NOMO-1 (cell line): ENCODE measurements at regions not wholly inside any gene's neighbourhood (a gene's known extent, or its start where the extent isn't known, plus 50 kb on each side); places are given as distances from the start of the nearest gene placed in this dataset.

Source experiments
- DNase-seq, 2 experiments: peaks; one replicate each; lab custom pipeline; 2025; ENCODE audit not compliant: unreplicated experiment in 2 of 2; lab: John Stamatoyannopoulos, UW

DNA sequence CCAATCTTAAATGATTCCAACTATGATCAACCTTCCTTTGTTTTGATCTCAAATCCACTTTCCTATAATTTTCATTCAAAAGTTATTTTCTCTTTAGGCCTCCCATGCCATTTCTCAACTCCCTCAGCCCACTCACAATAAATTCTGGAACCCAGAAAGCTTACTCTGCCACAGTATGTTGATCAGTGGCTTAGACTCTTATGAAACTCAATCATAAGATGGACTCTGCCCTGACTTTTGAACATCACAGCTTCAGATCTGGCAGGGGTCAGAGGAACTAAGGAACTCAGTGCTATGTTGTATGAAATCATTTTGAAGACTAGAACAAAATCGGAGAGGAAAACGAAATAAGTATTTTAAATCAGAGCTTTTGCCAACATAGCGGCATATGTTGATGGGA, 59.8 kb upstream of the LGALSL start:
- no peak for DNase-seq

DNA sequence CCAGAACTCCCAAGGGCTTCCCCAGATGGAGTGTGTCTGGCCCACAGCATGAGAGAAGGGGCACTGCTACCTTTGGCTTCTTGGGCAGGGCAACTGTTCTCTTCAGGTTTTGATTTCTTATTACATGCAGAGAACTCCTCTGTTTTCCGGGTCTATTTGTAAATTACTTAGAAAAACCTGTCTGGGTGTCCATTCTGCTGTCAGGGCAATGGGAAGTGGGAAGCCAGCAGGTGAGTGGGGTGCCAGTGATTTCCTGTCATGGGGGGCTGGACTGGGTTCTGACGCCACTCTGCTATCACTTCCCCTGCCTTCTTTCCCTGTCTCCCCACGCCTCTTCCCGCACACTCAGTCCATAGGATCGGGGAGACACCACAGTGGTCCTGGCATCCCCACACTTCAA, 58.0 kb upstream of the LGALSL start:
- no peak for DNase-seq

DNA sequence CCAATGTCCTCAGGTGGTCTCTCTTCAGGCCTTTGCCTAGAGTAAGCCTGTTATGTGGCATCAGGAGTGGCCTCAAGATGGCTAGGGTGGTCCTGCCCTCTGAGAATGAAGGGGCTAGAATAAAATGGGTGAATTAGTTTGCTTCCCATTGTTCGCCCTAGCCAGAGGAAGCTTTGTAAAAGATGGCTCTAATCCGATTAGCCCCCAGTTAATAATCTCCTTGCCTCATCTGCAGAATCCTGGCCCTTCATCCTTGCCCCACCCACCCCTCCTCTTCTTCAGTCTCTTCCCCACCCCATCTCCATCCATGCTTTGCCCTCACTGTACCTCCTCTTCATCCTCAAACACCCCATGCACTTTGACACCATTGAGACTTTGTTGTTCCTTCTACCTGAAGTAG, 57.4 kb upstream of the LGALSL start:
- DNase-seq = no peak

DNA sequence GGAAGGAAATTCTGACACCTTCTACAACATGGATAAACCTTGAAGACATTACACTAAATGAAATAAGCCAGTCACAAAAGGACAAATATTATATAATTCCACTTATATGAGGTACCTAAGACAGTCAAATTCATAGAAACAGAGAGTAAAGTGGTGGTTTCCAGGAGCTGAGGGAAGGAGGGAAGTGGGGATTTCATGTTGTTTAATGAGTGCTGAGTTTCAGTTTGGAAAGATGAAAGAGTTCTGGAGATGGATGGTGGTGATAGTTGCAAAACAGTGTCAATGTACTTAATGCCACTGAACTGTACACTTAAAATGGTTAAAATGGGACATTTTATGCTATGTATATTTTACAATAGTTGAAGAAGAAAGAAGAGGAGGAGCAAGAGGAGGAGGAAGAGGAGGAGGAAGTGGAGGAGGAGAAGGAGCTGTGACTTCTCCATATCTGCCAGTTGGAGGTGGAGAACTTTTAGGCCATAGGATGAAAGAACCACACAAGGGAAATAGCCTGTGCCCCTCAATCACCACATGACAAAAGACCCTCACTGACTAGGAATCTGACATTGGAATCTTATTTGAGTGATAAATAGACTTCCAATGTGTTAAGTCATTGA, 55.3 kb upstream of the LGALSL start:
- DNase-seq = no peak

DNA sequence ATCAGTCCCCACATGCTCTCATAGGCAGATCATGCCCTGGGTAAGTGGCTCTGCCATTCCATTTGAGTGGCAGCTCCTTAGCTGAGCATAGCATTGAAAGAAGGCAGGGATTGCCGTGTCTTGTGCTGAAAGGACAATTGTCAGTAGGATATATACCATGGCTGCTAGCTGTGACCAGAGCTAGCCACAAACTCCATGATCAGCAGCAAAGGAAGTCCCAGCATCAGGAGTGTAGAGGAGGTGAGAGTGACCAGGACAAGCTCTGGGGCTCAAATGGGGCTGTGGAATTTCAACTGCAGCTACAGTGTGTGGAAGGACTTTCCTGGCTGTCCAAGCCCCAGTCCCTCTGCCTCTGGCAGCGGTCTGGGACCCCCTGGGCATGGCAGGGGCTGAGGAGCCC, 54.4 kb upstream of the LGALSL start:
- no peak for DNase-seq

DNA sequence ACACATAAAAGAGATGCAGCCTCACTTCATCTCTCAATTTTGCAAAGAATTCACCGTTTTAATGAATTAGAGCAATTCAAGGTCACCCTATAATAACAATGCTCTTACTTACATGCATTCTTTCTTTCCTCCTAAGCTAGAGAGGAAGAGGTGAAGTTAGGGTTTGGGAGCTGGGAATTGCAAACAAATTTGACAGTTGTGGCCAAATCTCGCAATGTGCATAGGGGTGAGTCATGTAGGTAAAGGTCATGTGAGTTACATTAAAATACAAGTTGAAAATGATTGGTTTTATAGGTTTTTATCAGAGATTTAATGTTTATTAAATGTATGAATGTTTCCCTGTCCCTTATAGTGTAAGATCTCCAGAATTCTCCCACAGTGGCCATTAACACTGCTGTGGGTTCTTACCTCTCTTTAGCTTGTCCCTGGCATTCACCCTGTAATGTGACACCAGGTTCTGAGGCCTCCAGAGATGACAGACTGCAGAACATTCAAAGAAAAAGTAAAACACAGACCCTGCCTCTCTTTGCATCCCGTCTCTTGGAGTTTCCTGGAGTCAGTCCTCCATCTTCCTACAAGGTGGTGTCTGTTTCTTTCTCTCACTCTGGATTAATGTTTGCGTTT, 53.7 kb upstream of the LGALSL start:
- DNase-seq = no peak

DNA sequence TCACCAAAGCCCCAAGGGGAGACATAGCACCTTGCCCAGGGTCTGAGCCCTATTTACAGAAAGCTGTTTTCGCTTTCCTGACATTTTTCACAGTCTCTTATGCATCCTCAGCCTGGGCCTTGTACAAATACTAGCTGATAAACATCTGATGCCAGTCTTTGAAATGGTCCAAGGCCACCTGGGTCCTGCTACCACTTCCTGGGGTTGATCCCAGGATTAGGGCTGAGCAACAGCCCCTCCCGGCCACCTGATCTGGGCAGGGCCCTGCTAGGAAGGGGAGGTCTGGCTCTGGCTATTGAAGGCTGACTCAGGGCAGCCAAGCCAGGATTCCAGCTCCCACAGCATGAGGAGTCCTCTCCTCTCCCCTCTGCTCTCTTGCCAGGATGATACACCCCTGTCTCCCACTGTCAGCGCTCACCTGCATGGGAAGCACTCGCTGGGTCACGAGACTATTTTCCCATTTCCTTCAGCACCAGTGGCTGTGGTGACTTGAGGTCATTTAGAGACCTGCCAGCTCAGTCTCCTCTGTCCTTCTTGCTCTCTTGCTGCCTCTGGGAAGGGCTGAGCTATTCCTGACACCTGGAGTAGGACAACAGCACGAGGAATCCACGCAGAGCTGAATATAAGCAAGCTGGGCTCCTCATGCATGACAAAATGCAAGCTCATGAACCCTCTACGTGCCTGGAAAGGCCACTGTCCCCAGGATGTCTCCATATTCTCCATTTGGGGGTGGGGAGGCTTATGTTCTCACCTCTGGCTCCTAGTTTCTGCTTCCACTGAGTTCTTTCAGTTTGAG, 53.0 kb upstream of the LGALSL start:
- DNase-seq = no peak

DNA sequence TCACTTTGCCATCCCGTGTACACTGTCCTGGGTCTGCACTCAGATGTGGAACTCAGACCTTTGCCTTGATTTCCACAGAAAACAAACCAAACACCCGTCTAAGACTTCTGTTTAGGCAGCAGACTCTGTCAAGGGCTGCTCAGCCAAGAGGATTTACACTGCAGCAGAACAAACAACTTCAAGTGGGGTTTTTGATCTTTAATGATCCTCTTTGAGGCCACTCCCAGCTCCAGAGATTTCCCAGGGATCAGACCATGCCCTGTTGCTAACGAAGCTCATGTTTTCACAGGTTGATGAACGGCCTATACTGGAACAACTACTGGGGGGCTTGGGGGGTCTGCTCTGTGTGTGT, 52.5 kb upstream of the LGALSL start:
- DNase-seq = no peak

DNA sequence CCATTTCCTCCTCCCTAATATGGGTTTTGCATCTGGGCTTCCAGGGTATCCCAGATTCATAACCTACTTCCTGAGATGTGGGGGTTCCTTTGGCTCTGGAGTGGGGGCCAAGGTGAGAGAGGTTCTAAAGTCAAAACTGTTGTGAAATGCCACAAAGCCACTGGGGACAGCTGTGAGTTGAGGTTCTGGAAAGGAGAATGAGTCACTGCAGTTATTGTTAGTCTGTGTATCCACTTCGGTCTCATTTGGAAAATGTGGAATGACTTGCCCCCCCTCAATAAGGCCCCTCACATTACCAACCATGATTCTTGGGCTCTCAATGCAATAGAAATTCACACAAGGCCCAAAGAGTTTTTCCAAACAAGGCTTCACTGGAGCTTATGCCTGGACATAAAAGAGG, 51.1 kb upstream of the LGALSL start:
- DNase-seq = no peak

DNA sequence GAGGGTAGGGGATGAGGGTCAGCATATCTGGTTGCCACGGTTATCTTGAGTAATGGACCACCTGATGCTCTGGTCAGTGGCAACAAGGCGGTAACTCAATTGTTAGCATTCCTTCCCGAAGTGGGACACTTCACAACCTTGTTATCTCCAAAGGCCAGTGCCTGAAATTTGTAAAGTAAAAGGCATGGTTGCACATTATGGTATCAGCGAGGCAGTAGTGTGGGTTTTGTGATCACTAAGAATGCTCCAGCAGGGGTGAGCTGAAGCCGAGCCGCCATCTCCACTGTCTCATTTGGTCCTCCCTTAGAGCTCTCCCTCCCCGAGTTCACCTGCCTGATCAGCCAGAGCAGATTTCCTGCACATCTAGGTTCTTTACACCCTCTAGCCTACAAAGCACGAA, 50.5 kb upstream of the LGALSL start:
- DNase-seq = no peak

DNA sequence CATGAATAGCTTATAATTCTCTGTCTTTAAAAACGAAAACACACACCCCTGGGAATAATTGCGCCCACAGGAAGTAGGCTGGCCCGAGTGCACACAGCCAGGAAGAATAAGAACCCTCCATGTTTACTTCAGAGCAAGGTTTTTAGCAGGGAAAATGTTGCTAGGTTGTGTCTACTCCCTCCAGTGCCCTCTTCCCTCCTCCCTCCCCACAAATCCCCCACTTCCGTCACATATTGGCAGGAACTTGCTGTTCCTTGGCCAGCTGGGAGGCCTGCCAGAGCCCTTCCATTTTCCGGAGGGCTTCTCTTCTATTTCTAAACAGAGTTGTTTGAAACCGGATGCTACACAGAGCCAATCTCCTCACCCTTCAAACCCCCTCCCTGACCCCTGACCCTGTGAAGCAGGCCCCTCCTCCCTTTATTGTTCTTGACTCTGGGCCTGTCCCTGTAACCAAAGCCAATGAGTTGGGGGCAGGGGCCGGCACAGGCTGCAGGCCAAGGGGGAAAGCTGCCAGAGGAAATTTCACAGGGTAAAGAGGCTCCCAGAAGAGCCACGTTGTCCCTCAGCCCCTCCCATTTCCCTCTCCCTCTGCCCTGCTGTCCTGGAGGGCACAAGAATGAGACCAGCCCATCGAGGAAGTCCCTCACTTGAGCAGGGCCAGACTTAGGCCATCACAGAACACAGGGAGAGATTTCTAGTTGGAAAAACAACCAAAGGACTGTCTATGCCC, 49.8 kb upstream of the LGALSL start:
- no peak for DNase-seq
